ENCODE measurements at regions not wholly inside any gene's neighbourhood (a gene's known extent, or its start where the extent isn't known, plus 50 kb on each side); places are given as distances from the start of the nearest gene placed in this dataset.

- TF ChIP-seq POLR2A (IDR thresholded peaks at IDR 0.05; ENCODE audit: low read depth, low read length) (no peak), TAF1 (IDR thresholded peaks at IDR 0.05; ENCODE audit: low read depth, low read length) (no peak), POLR2AphosphoS5 (IDR thresholded peaks at IDR 0.05; ENCODE audit: low read depth, low read length) (no peak), POU2F2 (IDR thresholded peaks at IDR 0.05; ENCODE audit: low read depth, low read length) (no peak), SPI1 (IDR thresholded peaks at IDR 0.05; ENCODE audit: low read depth, low read length) (no peak)
Measured at GRCh38 chr3:182276512-182276911, 516.8 kb upstream of the ATP11B start.
